ENCODE measurements at regions not wholly inside any gene's neighbourhood (a gene's known extent, or its start where the extent isn't known, plus 50 kb on each side); places are given as distances from the start of the nearest gene placed in this dataset.
A peak's percentile ranks its signal among the peaks of the same experiment; 100 is the strongest.

DNA sequence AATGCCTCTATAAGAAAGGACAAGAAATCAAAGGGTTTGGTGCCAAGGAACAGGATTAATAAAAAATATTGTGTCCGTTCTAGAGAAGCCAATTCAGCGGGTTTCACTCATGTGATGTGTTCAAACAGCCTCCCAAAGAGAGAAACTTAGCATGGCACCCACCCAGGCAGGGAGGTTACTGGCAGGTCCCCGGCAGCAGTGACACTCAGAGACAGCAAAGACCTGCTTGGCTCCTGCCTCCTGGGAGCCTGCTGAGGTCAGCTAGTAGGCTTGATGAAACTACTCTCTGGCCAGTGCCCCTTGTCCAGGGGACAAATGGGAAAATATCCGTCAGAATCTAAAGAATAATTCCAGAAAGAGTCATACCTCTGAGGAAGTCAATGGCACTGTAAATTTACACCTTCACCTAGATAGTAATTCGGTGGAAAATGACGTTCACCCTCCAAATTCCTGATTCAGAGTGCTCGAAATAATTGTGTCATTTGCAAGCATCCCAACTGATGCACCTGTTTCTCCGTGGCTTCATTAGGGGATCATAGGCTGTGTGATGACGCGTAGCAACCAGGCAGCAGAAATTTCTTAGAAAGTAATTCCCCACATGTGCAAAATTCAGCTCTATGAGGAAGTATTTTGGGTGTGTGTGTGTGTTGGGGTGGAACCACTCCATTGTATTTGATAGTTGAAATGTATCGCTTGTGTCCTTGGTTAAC lies 481.5 kb upstream of the ZFHX3 start:
- 34% methylated on average over 11 of the region's 11 CpGs for WGBS (ENCODE audit: low lambda C conversion rate)
- no peaks in the 10 kb centered on the region for H3F3A ChIP-seq (replicated peaks; ENCODE audit: insufficient read depth)
- no peak overlapping the region for H2AFZ ChIP-seq (ENCODE audit: low read depth)
- H3K9me3 ChIP-seq, result no peaks in the 10 kb centered on the region
- POLR2A ChIA-PET, result no interaction called here
- CTCF ChIA-PET, result no interaction called here
- H3K9me2 ChIP-seq, result no peaks in the 10 kb centered on the region
- H3K27ac ChIP-seq (ENCODE audit: low read depth in 2 of 2, low read length in 1 of 2), result no peak overlapping the region
- H3K9ac ChIP-seq, result no peak overlapping the region
- no peak overlapping the region for H3K4me3 ChIP-seq (ENCODE audit: low read depth in 2 of 2, low read length in 1 of 2)
- H4K20me1 ChIP-seq (ENCODE audit: insufficient read depth), result no peaks in the 10 kb centered on the region
- no peak for DNase-seq
- TF ChIP-seq NFIC (IDR thresholded peaks at IDR 0.05; ENCODE audit: borderline replicate concordance) (no peak), FOXJ3 (CRISPR knock-in tag; IDR thresholded peaks at IDR 0.05) (no peak), POLR2AphosphoS5 (IDR thresholded peaks at IDR 0.05; ENCODE audit: low read depth, low read length) (no peak), SIN3A (IDR thresholded peaks at IDR 0.05; ENCODE audit: borderline replicate concordance, low read depth, low read length) (no peak), FOSL2 (IDR thresholded peaks at IDR 0.05; ENCODE audit: borderline replicate concordance, low read depth) (no peak), FOXM1 (IDR thresholded peaks at IDR 0.05; ENCODE audit: low read depth) (no peak), JUND (IDR thresholded peaks at IDR 0.05) (no peak), EP300 (IDR thresholded peaks at IDR 0.05; ENCODE audit: borderline replicate concordance in 1 of 2, low read depth in 1 of 2, low read length in 1 of 2) (no peak), RCOR1 (IDR thresholded peaks at IDR 0.05; ENCODE audit: low read length) (no peak), ELF1 (IDR thresholded peaks at IDR 0.05) (no peak)
- TF ChIP-seq, protein P1, sequence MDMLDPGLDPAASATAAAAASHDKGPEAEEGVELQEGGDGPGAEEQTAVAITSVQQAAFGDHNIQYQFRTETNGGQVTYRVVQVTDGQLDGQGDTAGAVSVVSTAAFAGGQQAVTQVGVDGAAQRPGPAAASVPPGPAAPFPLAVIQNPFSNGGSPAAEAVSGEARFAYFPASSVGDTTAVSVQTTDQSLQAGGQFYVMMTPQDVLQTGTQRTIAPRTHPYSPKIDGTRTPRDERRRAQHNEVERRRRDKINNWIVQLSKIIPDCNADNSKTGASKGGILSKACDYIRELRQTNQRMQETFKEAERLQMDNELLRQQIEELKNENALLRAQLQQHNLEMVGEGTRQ (IDR thresholded peaks at IDR 0.05; ENCODE audit: borderline replicate concordance, low read depth, low read length), result no peak
- TF ChIP-seq, protein P2, sequence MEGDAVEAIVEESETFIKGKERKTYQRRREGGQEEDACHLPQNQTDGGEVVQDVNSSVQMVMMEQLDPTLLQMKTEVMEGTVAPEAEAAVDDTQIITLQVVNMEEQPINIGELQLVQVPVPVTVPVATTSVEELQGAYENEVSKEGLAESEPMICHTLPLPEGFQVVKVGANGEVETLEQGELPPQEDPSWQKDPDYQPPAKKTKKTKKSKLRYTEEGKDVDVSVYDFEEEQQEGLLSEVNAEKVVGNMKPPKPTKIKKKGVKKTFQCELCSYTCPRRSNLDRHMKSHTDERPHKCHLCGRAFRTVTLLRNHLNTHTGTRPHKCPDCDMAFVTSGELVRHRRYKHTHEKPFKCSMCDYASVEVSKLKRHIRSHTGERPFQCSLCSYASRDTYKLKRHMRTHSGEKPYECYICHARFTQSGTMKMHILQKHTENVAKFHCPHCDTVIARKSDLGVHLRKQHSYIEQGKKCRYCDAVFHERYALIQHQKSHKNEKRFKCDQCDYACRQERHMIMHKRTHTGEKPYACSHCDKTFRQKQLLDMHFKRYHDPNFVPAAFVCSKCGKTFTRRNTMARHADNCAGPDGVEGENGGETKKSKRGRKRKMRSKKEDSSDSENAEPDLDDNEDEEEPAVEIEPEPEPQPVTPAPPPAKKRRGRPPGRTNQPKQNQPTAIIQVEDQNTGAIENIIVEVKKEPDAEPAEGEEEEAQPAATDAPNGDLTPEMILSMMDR (IDR thresholded peaks at IDR 0.05), result no peak
- no peaks in the 10 kb centered on the region for H3K79me2 ChIP-seq (ENCODE audit: insufficient read depth)
- H3K27me3 ChIP-seq (ENCODE audit: insufficient read depth), result no peaks in the 10 kb centered on the region
- no peaks in the 10 kb centered on the region for H3K4me1 ChIP-seq (ENCODE audit: control insufficient read depth in 1 of 2, insufficient read depth in 2 of 2, low read depth in 1 of 2, low read length in 1 of 2)
- H3K4me2 ChIP-seq, result no peak overlapping the region
- H3K36me3 ChIP-seq (replicated peaks in 1 of 2; ENCODE audit: control insufficient read depth in 1 of 2, insufficient read depth in 2 of 2, low read length in 1 of 2), result no peaks in the 10 kb centered on the region

DNA sequence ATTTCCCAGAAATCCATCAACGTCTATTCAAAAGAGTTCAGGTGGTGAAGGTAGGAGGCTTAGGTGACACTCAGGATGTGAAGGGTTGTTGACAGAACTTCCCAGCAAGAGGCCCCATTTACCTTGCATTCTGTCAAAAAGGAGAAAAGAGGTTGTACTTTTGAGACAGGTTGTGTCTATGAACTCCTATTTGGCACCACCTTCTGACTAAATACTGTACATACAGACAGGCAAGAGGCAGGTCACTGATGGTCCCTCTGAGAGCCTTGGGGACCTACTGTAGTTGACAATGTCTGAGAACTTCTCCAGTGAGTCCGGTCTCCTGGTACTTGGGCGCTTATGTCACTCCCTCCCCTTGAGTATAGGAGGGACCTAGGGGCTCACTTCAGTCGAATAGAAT lies 479.3 kb upstream of the ZFHX3 start:
- no peak overlapping the region for H3K27ac ChIP-seq (ENCODE audit: low read depth in 2 of 2, low read length in 1 of 2)
- no peaks in the 10 kb centered on the region for H3K27me3 ChIP-seq (ENCODE audit: insufficient read depth)
- DNase-seq, result no peak
- H3K36me3 ChIP-seq (replicated peaks in 1 of 2; ENCODE audit: control insufficient read depth in 1 of 2, insufficient read depth in 2 of 2, low read length in 1 of 2), result no peaks in the 10 kb centered on the region
- no peak overlapping the region for H2AFZ ChIP-seq (ENCODE audit: low read depth)
- no peaks in the 10 kb centered on the region for H3K9me2 ChIP-seq
- no peaks in the 10 kb centered on the region for H3K79me2 ChIP-seq (ENCODE audit: insufficient read depth)
- H3K4me1 ChIP-seq (ENCODE audit: control insufficient read depth in 1 of 2, insufficient read depth in 2 of 2, low read depth in 1 of 2, low read length in 1 of 2), result no peaks in the 10 kb centered on the region
- no peak overlapping the region for H3K9ac ChIP-seq
- H3K9me3 ChIP-seq, result no peaks in the 10 kb centered on the region
- no peak overlapping the region for H3K4me2 ChIP-seq
- no peaks in the 10 kb centered on the region for H4K20me1 ChIP-seq (ENCODE audit: insufficient read depth)
- 7% methylated on average over 4 of the region's 4 CpGs for WGBS (ENCODE audit: low lambda C conversion rate)
- ChIA-PET POLR2A (no interaction called here), CTCF (interaction anchor here (1.2 kb wide), 2 partner anchors 9 to 18 kb away, joined by 3 read pairs; no protein-coding TSS in a partner anchor)
- no peak overlapping the region for H3K4me3 ChIP-seq (ENCODE audit: low read depth in 2 of 2, low read length in 1 of 2)
- no peaks in the 10 kb centered on the region for H3F3A ChIP-seq (replicated peaks; ENCODE audit: insufficient read depth)
- TF ChIP-seq RAD21 (IDR thresholded peaks at IDR 0.05; ENCODE audit: low read length) (peak; percentile 57), RFX5 (IDR thresholded peaks at IDR 0.05; ENCODE audit: low read length) (no peak), SIN3A (IDR thresholded peaks at IDR 0.05; ENCODE audit: borderline replicate concordance, low read depth, low read length) (no peak), FOXJ3 (CRISPR knock-in tag; IDR thresholded peaks at IDR 0.05) (no peak), SMC3 (IDR thresholded peaks at IDR 0.05; ENCODE audit: low read depth, low read length) (peak; percentile 21; the same call in 1 of the 2 replicates), YY1 (IDR thresholded peaks at IDR 0.05; ENCODE audit: low read depth) (no peak), JUND (IDR thresholded peaks at IDR 0.05) (no peak)
- TF ChIP-seq, protein P3, sequence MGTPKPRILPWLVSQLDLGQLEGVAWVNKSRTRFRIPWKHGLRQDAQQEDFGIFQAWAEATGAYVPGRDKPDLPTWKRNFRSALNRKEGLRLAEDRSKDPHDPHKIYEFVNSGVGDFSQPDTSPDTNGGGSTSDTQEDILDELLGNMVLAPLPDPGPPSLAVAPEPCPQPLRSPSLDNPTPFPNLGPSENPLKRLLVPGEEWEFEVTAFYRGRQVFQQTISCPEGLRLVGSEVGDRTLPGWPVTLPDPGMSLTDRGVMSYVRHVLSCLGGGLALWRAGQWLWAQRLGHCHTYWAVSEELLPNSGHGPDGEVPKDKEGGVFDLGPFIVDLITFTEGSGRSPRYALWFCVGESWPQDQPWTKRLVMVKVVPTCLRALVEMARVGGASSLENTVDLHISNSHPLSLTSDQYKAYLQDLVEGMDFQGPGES (IDR thresholded peaks at IDR 0.05; ENCODE audit: low read depth, low read length), result no peak

Measured in SK-N-SH (cell line).